Skin of body (tissue), 1 donor: ENCODE measurements at regions not wholly inside any gene's neighbourhood (a gene's known extent, or its start where the extent isn't known, plus 50 kb on each side); places are given as distances from the start of the nearest gene placed in this dataset.
"Not testable (repeated sequence)": the region's sequence is repeated elsewhere in the genome, so short reads cannot be mapped to it uniquely, and the experiment has no call there.

Source experiments
- DNase-seq: peaks from one replicate; lab custom pipeline; 2025; lab: John Stamatoyannopoulos, UW

GRCh38 chr6:139743664-139744437, 369.4 kb upstream of the CITED2 start:
- DNase-seq, result no peak

GRCh38 chr6:139742671-139743070, 368.2 kb upstream of the CITED2 start:
- DNase-seq, result no peak

GRCh38 chr6:139738801-139739455, 364.5 kb upstream of the CITED2 start:
- DNase-seq, result no peak

GRCh38 chr6:139736325-139736906, 362.0 kb upstream of the CITED2 start:
- DNase-seq, result no peak

- no peak for DNase-seq
Measured at GRCh38 chr6:139732451-139732850, 358.0 kb upstream of the CITED2 start.

- DNase-seq, result no peak
Measured at GRCh38 chr6:139730340-139730974, 356.0 kb upstream of the CITED2 start.

GRCh38 chr6:139728876-139729427, 354.5 kb upstream of the CITED2 start:
- DNase-seq, result no peak

- DNase-seq, result not testable (repeated sequence)
Measured at GRCh38 chr6:139726272-139726671, 351.8 kb upstream of the CITED2 start.

GRCh38 chr6:139722530-139722929, 348.1 kb upstream of the CITED2 start:
- no peak for DNase-seq

GRCh38 chr6:139721954-139722353, 347.5 kb upstream of the CITED2 start:
- no peak for DNase-seq

GRCh38 chr6:139713900-139714506, 339.6 kb upstream of the CITED2 start:
- no peak for DNase-seq

GRCh38 chr6:139713424-139713823, 339.0 kb upstream of the CITED2 start:
- no peak for DNase-seq

GRCh38 chr6:139712830-139713229, 338.4 kb upstream of the CITED2 start:
- no peak for DNase-seq

GRCh38 chr6:139711804-139712585, 337.5 kb upstream of the CITED2 start:
- no peak for DNase-seq

- no peak for DNase-seq
Measured at GRCh38 chr6:139710556-139710955, 336.1 kb upstream of the CITED2 start.

GRCh38 chr6:139708337-139709199, 334.1 kb upstream of the CITED2 start:
- peak; percentile 29 for DNase-seq

- DNase-seq, result no peak
Measured at GRCh38 chr6:139706912-139707311, 332.5 kb upstream of the CITED2 start.

- no peak for DNase-seq
Measured at GRCh38 chr6:139705284-139705683, 330.8 kb upstream of the CITED2 start.

- DNase-seq, result no peak
Measured at GRCh38 chr6:139703780-139704179, 329.3 kb upstream of the CITED2 start.

GRCh38 chr6:139702706-139703105, 328.3 kb upstream of the CITED2 start:
- DNase-seq, result no peak
